ENCODE measurements at regions not wholly inside any gene's neighbourhood (a gene's known extent, or its start where the extent isn't known, plus 50 kb on each side); places are given as distances from the start of the nearest gene placed in this dataset.

DNA sequence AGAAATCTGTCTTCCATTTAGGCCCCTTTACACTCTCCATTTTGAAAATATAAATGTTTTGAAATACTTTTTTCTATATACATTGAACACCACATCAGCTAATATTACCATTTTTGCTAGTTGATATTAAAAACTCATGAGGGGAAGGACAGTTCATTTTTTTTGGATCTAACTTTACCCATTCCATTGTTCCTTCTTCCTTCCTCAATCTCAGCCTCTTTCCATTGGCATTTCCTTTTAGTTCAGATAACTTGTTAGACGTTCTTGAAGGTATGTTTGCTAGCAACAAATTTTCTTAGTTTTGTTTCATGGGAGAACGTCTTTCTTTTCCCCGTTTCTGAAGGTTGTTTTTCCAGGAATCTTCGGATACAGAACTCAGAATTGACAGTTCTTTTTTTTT is 759.0 kb downstream of the SOCS6 start:
- TF ChIP-seq, protein P1, sequence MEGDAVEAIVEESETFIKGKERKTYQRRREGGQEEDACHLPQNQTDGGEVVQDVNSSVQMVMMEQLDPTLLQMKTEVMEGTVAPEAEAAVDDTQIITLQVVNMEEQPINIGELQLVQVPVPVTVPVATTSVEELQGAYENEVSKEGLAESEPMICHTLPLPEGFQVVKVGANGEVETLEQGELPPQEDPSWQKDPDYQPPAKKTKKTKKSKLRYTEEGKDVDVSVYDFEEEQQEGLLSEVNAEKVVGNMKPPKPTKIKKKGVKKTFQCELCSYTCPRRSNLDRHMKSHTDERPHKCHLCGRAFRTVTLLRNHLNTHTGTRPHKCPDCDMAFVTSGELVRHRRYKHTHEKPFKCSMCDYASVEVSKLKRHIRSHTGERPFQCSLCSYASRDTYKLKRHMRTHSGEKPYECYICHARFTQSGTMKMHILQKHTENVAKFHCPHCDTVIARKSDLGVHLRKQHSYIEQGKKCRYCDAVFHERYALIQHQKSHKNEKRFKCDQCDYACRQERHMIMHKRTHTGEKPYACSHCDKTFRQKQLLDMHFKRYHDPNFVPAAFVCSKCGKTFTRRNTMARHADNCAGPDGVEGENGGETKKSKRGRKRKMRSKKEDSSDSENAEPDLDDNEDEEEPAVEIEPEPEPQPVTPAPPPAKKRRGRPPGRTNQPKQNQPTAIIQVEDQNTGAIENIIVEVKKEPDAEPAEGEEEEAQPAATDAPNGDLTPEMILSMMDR (IDR thresholded peaks at IDR 0.05), result no peak
- TF ChIP-seq EZH2phosphoT487 (IDR thresholded peaks at IDR 0.05) (no peak), EZH2 (IDR thresholded peaks at IDR 0.05) (no peak)
